Mesenchymal stem cell (in vitro differentiated cells and primary cell): ENCODE measurements at regions not wholly inside any gene's neighbourhood (a gene's known extent, or its start where the extent isn't known, plus 50 kb on each side); places are given as distances from the start of the nearest gene placed in this dataset.
"Not testable (repeated sequence)": the region's sequence is repeated elsewhere in the genome, so short reads cannot be mapped to it uniquely, and the experiment has no call there.

Experiments
- DNase-seq: peaks from one replicate; pipeline ENCODE4 v3.0.0-alpha.2; 2013
- H2AFZ ChIP-seq: one replicate; pipeline ENCODE4 v1.6.1; 2013; ENCODE audit warnings: low read depth, mild to moderate bottlenecking, control low read depth, inconsistent platforms, low read length, moderate library complexity
- H2AK5ac ChIP-seq: 2 replicates; pipeline ENCODE4 v1.6.1; 2013; ENCODE audit warnings: low read length, moderate library complexity, mild to moderate bottlenecking, inconsistent platforms; ENCODE audit not compliant: severe bottlenecking
- H2BK120ac ChIP-seq: one replicate; pipeline ENCODE4 v1.6.1; 2013; ENCODE audit warnings: low read depth, mild to moderate bottlenecking, inconsistent platforms, low read length, moderate library complexity
- H2BK12ac ChIP-seq, 2 experiments: one replicate each; pipeline ENCODE4 v1.6.1; 2013; ENCODE audit warnings: inconsistent platforms in 2 of 2, low read length in 2 of 2, mild to moderate bottlenecking in 2 of 2, moderate library complexity in 2 of 2, control low read depth in 1 of 2
- H2BK15ac ChIP-seq: one replicate; pipeline ENCODE4 v1.6.1; 2013; ENCODE audit warnings: mild to moderate bottlenecking, low read depth, inconsistent platforms; ENCODE audit not compliant: poor library complexity, severe bottlenecking
- H2BK5ac ChIP-seq: 2 replicates; pipeline ENCODE4 v1.6.1; 2013; ENCODE audit warnings: low read depth, mild to moderate bottlenecking, low read length, control low read depth, inconsistent platforms; ENCODE audit not compliant: poor library complexity, severe bottlenecking
- H3K14ac ChIP-seq, 2 experiments: one replicate each; pipeline ENCODE4 v1.6.1; 2013; ENCODE audit warnings: inconsistent platforms in 2 of 2, low read length in 2 of 2, control low read depth in 1 of 2, mild to moderate bottlenecking in 1 of 2, moderate library complexity in 1 of 2
- H3K18ac ChIP-seq, 2 experiments: one replicate each; pipeline ENCODE4 v1.6.1; 2013; ENCODE audit warnings: inconsistent platforms in 2 of 2, low read length in 2 of 2, control low read depth in 1 of 2, low read depth in 1 of 2, mild to moderate bottlenecking in 1 of 2
- H3K23ac ChIP-seq, 2 experiments: one replicate each; pipeline ENCODE4 v1.6.1; 2013; ENCODE audit warnings: inconsistent platforms in 2 of 2, low read length in 2 of 2, mild to moderate bottlenecking in 2 of 2, moderate library complexity in 2 of 2, control low read depth in 1 of 2
- H3K27ac ChIP-seq: 2 replicates; pipeline ENCODE4 v1.5.1; 2013; ENCODE audit warnings: mild to moderate bottlenecking, moderate library complexity, low read length, control low read depth, inconsistent platforms; ENCODE audit not compliant: poor library complexity, severe bottlenecking
- H3K27me3 ChIP-seq, 2 experiments: 2 replicates each; pipeline versions ENCODE4 v1.6.1 to v1.7.0; 2013; ENCODE audit warnings: low read length in 2 of 2, mild to moderate bottlenecking in 2 of 2, moderate library complexity in 2 of 2, control low read depth in 1 of 2, inconsistent platforms in 1 of 2; ENCODE audit not compliant: control insufficient read depth in 1 of 2, insufficient read depth in 1 of 2
- H3K36me3 ChIP-seq, 2 experiments: 2 replicates each; pipeline versions ENCODE4 v1.6.1 to v1.7.0; 2013; ENCODE audit warnings: low read length in 2 of 2, control low read depth in 1 of 2, inconsistent platforms in 1 of 2, low read depth in 1 of 2, mild to moderate bottlenecking in 1 of 2; ENCODE audit not compliant: insufficient read depth in 2 of 2, control insufficient read depth in 1 of 2
- H3K4ac ChIP-seq, 2 experiments: one replicate each; pipeline ENCODE4 v1.6.1; 2013; ENCODE audit warnings: inconsistent platforms in 2 of 2, low read length in 2 of 2, mild to moderate bottlenecking in 2 of 2, moderate library complexity in 2 of 2, control low read depth in 1 of 2, low read depth in 1 of 2
- H3K4me1 ChIP-seq: 2 replicates; pipeline ENCODE4 v1.6.1; 2013; ENCODE audit warnings: low read depth, low read length, control low read depth; ENCODE audit not compliant: control insufficient read depth, insufficient read depth
- H3K4me2 ChIP-seq: 2 replicates; pipeline ENCODE4 v1.6.1; 2013; ENCODE audit warnings: low read length, mild to moderate bottlenecking, inconsistent platforms; ENCODE audit not compliant: poor library complexity, severe bottlenecking
- H3K4me3 ChIP-seq, 2 experiments: 2 replicates each; pipeline versions ENCODE4 v1.5.1 to v1.7.0; 2013; ENCODE audit warnings: low read length in 2 of 2, mild to moderate bottlenecking in 2 of 2, control low read depth in 1 of 2, low read depth in 1 of 2; ENCODE audit not compliant: insufficient read depth in 1 of 2
- H3K79me1 ChIP-seq: replicated peaks from 2 replicates; pipeline ENCODE4 v1.6.1; 2013; ENCODE audit warnings: mild to moderate bottlenecking, control low read depth, low read length, inconsistent platforms; ENCODE audit not compliant: poor library complexity, severe bottlenecking
- H3K9ac ChIP-seq: 2 replicates; pipeline ENCODE4 v1.7.0; 2013; ENCODE audit warnings: mild to moderate bottlenecking, low read length, moderate library complexity
- H3K9me3 ChIP-seq: 2 replicates; pipeline ENCODE4 v1.7.0; 2013; ENCODE audit warnings: mild to moderate bottlenecking, low read length; ENCODE audit not compliant: control insufficient read depth
- H4K8ac ChIP-seq: one replicate; pipeline ENCODE4 v1.6.1; 2013; ENCODE audit warnings: inconsistent platforms, mild to moderate bottlenecking, low read length, moderate library complexity
- H4K91ac ChIP-seq: one replicate; pipeline ENCODE4 v1.6.1; 2013; ENCODE audit warnings: mild to moderate bottlenecking, low read length, inconsistent platforms
- WGBS: methylation state at CpG from one replicate; pipeline ENCODE4 v1.1.7; 2013; ENCODE audit warnings: mixed read lengths; 5-methylcytosine and 5-hydroxymethylcytosine counted together

GRCh38 chrY:19541475-19542306, 202.8 kb downstream of the KDM5D start:
- no peak overlapping the region for H3K4ac ChIP-seq
- no peak overlapping the region for H3K4me3 ChIP-seq
- no peak overlapping the region for H3K18ac ChIP-seq
- H2BK120ac ChIP-seq = no peak overlapping the region
- no peak overlapping the region for H3K4me2 ChIP-seq
- no peak overlapping the region for H2BK5ac ChIP-seq
- H3K4me1 ChIP-seq = no peaks in the 10 kb centered on the region
- no peak overlapping the region for H3K9ac ChIP-seq
- no peak overlapping the region for H2BK15ac ChIP-seq
- no peak overlapping the region for H3K23ac ChIP-seq
- no peak overlapping the region for H3K27ac ChIP-seq
- H2AK5ac ChIP-seq = no peak overlapping the region
- DNase-seq = no peak
- H3K36me3 ChIP-seq = no peaks in the 10 kb centered on the region
- H3K79me1 ChIP-seq = no peaks in the 10 kb centered on the region
- H3K9me3 ChIP-seq = no peaks in the 10 kb centered on the region
- no peak overlapping the region for H4K91ac ChIP-seq
- H2AFZ ChIP-seq = no peak overlapping the region
- H3K27me3 ChIP-seq = no peaks in the 10 kb centered on the region
- H3K14ac ChIP-seq = no peak overlapping the region
- H2BK12ac ChIP-seq = no peak overlapping the region
- WGBS = 53% methylated on average over 31 of the region's 31 CpGs
- no peak overlapping the region for H4K8ac ChIP-seq

GRCh38 chrY:19535697-19536096, 208.8 kb downstream of the KDM5D start:
- not testable (repeated sequence) for H3K27me3 ChIP-seq, H2BK12ac ChIP-seq, H3K79me1 ChIP-seq, H3K4me1 ChIP-seq, H2AK5ac ChIP-seq, H3K14ac ChIP-seq, H3K27ac ChIP-seq, DNase-seq, H3K23ac ChIP-seq, H3K9ac ChIP-seq, H3K4ac ChIP-seq, H3K36me3 ChIP-seq, H3K4me3 ChIP-seq, H4K91ac ChIP-seq, H2BK15ac ChIP-seq, H3K18ac ChIP-seq, H2BK5ac ChIP-seq, H2AFZ ChIP-seq, H3K4me2 ChIP-seq, H2BK120ac ChIP-seq, H4K8ac ChIP-seq, H3K9me3 ChIP-seq
- 91% methylated on average over 13 of the region's 14 CpGs for WGBS

- Histone ChIP-seq H3K27me3 (no peaks in the 10 kb centered on the region), H3K9me3 (no peaks in the 10 kb centered on the region), H2BK12ac (no peak overlapping the region), H3K79me1 (no peaks in the 10 kb centered on the region), H2BK120ac (no peak overlapping the region), H3K4me2 (no peak overlapping the region), H2AK5ac (no peak overlapping the region), H3K4ac (no peak overlapping the region), H3K4me3 (no peak overlapping the region), H4K8ac (no peak overlapping the region), H4K91ac (no peak overlapping the region), H2AFZ (no peak overlapping the region), H3K27ac (no peak overlapping the region), H2BK5ac (no peak overlapping the region), H3K14ac (no peak overlapping the region), H3K18ac (no peak overlapping the region), H3K4me1 (no peaks in the 10 kb centered on the region), H3K9ac (no peak overlapping the region), H3K23ac (no peak overlapping the region), H2BK15ac (no peak overlapping the region), H3K36me3 (no peaks in the 10 kb centered on the region)
- no peak for DNase-seq
Observed at GRCh38 chrY:19521976-19522375, 222.6 kb downstream of the KDM5D start.

- no peak overlapping the region for H2AK5ac ChIP-seq
- no peak overlapping the region for H3K14ac ChIP-seq
- no peak overlapping the region for H3K18ac ChIP-seq
- 93% methylated on average over 14 of the region's 15 CpGs for WGBS
- no peak overlapping the region for H2BK5ac ChIP-seq
- H3K4me1 ChIP-seq = no peaks in the 10 kb centered on the region
- H3K79me1 ChIP-seq = no peaks in the 10 kb centered on the region
- no peaks in the 10 kb centered on the region for H3K9me3 ChIP-seq
- H3K36me3 ChIP-seq = no peaks in the 10 kb centered on the region
- H3K23ac ChIP-seq = no peak overlapping the region
- no peak overlapping the region for H3K4me2 ChIP-seq
- H2AFZ ChIP-seq = no peak overlapping the region
- no peak overlapping the region for H2BK15ac ChIP-seq
- H3K4me3 ChIP-seq = no peak overlapping the region
- H4K8ac ChIP-seq = no peak overlapping the region
- DNase-seq = no peak
- H3K27ac ChIP-seq = no peak overlapping the region
- H3K9ac ChIP-seq = no peak overlapping the region
- H3K27me3 ChIP-seq = no peaks in the 10 kb centered on the region
- H2BK120ac ChIP-seq = no peak overlapping the region
- H2BK12ac ChIP-seq = no peak overlapping the region
- no peak overlapping the region for H4K91ac ChIP-seq
- no peak overlapping the region for H3K4ac ChIP-seq
Observed at GRCh38 chrY:19503092-19503449, 241.5 kb downstream of the KDM5D start.
